ENCODE measurements at regions not wholly inside any gene's neighbourhood (a gene's known extent, or its start where the extent isn't known, plus 50 kb on each side); places are given as distances from the start of the nearest gene placed in this dataset.

GRCh38 chrX:139044680-139045079 lies 333.2 kb upstream of the FGF13 start:
- no peak overlapping the region for H2AFZ ChIP-seq (ENCODE audit: low read depth, low read length, poor library complexity, severe bottlenecking)
- no peaks in the 10 kb centered on the region for H3K79me2 ChIP-seq (ENCODE audit: insufficient read depth, low read length)
- no peak overlapping the region for H3K4me3 ChIP-seq (replicated peaks in 1 of 2; ENCODE audit: low read depth in 1 of 2, low read length in 2 of 2)
- no peaks in the 10 kb centered on the region for H3K27me3 ChIP-seq (ENCODE audit: insufficient read depth, low read length)
- RAD21 ChIA-PET (ENCODE audit: low non-redundant PET in 1 of 2, low total read pairs in 2 of 2, uncharacterized antibody in 2 of 2, unreplicated experiment in 2 of 2): no interaction called here
- no peak overlapping the region for H3K9ac ChIP-seq (ENCODE audit: low read length)
- POLR2A ChIA-PET: no interaction called here
- no peaks in the 10 kb centered on the region for H4K20me1 ChIP-seq (ENCODE audit: insufficient read depth)
- H3K36me3 ChIP-seq (ENCODE audit: control insufficient read depth in 1 of 2, insufficient read depth in 2 of 2, low read length in 2 of 2): no peaks in the 10 kb centered on the region
- H3K9me3 ChIP-seq (ENCODE audit: control insufficient read depth in 1 of 2, insufficient read depth in 1 of 2, low read depth in 1 of 2, low read length in 2 of 2): no peaks in the 10 kb centered on the region; a peak in 1 of 4 replicates
- TF ChIP-seq FOSL1 (IDR thresholded peaks at IDR 0.05; ENCODE audit: low read depth): no peak
- TF ChIP-seq CBX3 (IDR thresholded peaks at IDR 0.05; ENCODE audit: low read depth): no peak
- no peak for TF ChIP-seq CTCF (IDR thresholded peaks at IDR 0.05 in 2 of 3, conservative IDR thresholded peaks at IDR 0.05 in 1 of 3; ENCODE audit: borderline replicate concordance in 1 of 3, insufficient read depth in 1 of 3, low read depth in 2 of 3, low read length in 2 of 3)
- BruUV-seq (replicated peaks): no TSS peak
- no peak for DNase-seq (ENCODE audit: low read depth, low spot score)
- H3K4me1 ChIP-seq (ENCODE audit: control insufficient read depth in 1 of 2, insufficient read depth in 2 of 2, low read length in 2 of 2): no peaks in the 10 kb centered on the region
- intact Hi-C loops (cut with micrococcal nuclease): no loop called here
- CTCF ChIA-PET: no interaction called here
- no peaks in the 10 kb centered on the region for H3K9me2 ChIP-seq (ENCODE audit: insufficient read depth)
- H3K27ac ChIP-seq (ENCODE audit: low read depth, low read length): no peak overlapping the region
- no peak for ATAC-seq
- H3K4me2 ChIP-seq (ENCODE audit: low read length): no peak overlapping the region

- DNase-seq (ENCODE audit: low read depth, low spot score) (no peak), ATAC-seq (no peak)
- CTCF ChIA-PET: no interaction called here
- no peak overlapping the region for H2AFZ ChIP-seq (ENCODE audit: low read depth, low read length, poor library complexity, severe bottlenecking)
- no peak overlapping the region for H3K9ac ChIP-seq (ENCODE audit: low read length)
- H3K27me3 ChIP-seq (ENCODE audit: insufficient read depth, low read length): no peaks in the 10 kb centered on the region
- TF ChIP-seq EGR1 (IDR thresholded peaks at IDR 0.05; ENCODE audit: low read depth): no peak
- TF ChIP-seq ZFX (IDR thresholded peaks at IDR 0.05): no peak
- TF ChIP-seq ELF1 (IDR thresholded peaks at IDR 0.05; ENCODE audit: borderline replicate concordance, low read depth): no peak
- TF ChIP-seq YY1 (IDR thresholded peaks at IDR 0.05; ENCODE audit: extremely low read depth, insufficient replicate concordance, low read depth, low read length): no peak
- no peak for TF ChIP-seq REST (IDR thresholded peaks at IDR 0.05; ENCODE audit: low read depth)
- no peak for TF ChIP-seq POLR2AphosphoS5 (IDR thresholded peaks at IDR 0.05; ENCODE audit: low read depth, low read length)
- no peak for TF ChIP-seq POLR2A (IDR thresholded peaks at IDR 0.05; ENCODE audit: borderline replicate concordance, extremely low read depth, insufficient read depth, insufficient read length)
- no peak for TF ChIP-seq FOSL1 (IDR thresholded peaks at IDR 0.05; ENCODE audit: low read depth)
- TF ChIP-seq TCF7L2 (IDR thresholded peaks at IDR 0.05; ENCODE audit: borderline replicate concordance, extremely low read depth, insufficient read depth, insufficient read length): no peak
- no peak for TF ChIP-seq SIN3A (IDR thresholded peaks at IDR 0.05; ENCODE audit: low read depth)
- TF ChIP-seq EZH2 (IDR thresholded peaks at IDR 0.05): no peak
- TF ChIP-seq CBX3 (IDR thresholded peaks at IDR 0.05; ENCODE audit: low read depth): no peak
- TF ChIP-seq CEBPB (IDR thresholded peaks at IDR 0.05; ENCODE audit: low read depth): no peak
- TF ChIP-seq ZNF274 (IDR thresholded peaks at IDR 0.05; ENCODE audit: low read depth, low read length): no peak
- RAD21 ChIA-PET (ENCODE audit: low non-redundant PET in 1 of 2, low total read pairs in 2 of 2, uncharacterized antibody in 2 of 2, unreplicated experiment in 2 of 2): no interaction called here
- intact Hi-C loops (cut with micrococcal nuclease): no loop called here
- no peaks in the 10 kb centered on the region for H3K4me1 ChIP-seq (ENCODE audit: control insufficient read depth in 1 of 2, insufficient read depth in 2 of 2, low read length in 2 of 2)
- H3K36me3 ChIP-seq (ENCODE audit: control insufficient read depth in 1 of 2, insufficient read depth in 2 of 2, low read length in 2 of 2): no peaks in the 10 kb centered on the region
- H3K27ac ChIP-seq (ENCODE audit: low read depth, low read length): no peak overlapping the region
- BruUV-seq (replicated peaks): no TSS peak
- no peaks in the 10 kb centered on the region for H3K9me3 ChIP-seq (ENCODE audit: control insufficient read depth in 1 of 2, insufficient read depth in 1 of 2, low read depth in 1 of 2, low read length in 2 of 2)
- no peak overlapping the region for H3K4me2 ChIP-seq (ENCODE audit: low read length)
- H3K4me3 ChIP-seq (replicated peaks in 1 of 2; ENCODE audit: low read depth in 1 of 2, low read length in 2 of 2): no peak overlapping the region
- no peaks in the 10 kb centered on the region for H3K9me2 ChIP-seq (ENCODE audit: insufficient read depth)
- H4K20me1 ChIP-seq (ENCODE audit: insufficient read depth): no peaks in the 10 kb centered on the region
- no peaks in the 10 kb centered on the region for H3K79me2 ChIP-seq (ENCODE audit: insufficient read depth, low read length)
- POLR2A ChIA-PET: no interaction called here
Observed at GRCh38 chrX:139039041-139039440, 327.5 kb upstream of the FGF13 start.

All from HCT116 (cell line).